GM12878 (cell line): ENCODE measurements at regions not wholly inside any gene's neighbourhood (a gene's known extent, or its start where the extent isn't known, plus 50 kb on each side); places are given as distances from the start of the nearest gene placed in this dataset.

Experiments
- ATAC-seq: fragments of 200-7000 bp; cut with Tn5 transposase; 3 replicates; pipeline ENCODE4 v1.9.1; 2020; ENCODE audit warnings: mild to moderate bottlenecking, moderate library complexity
- BruUV-seq: library from RNA; stranded (reverse); fragments of 400-500 nt; replicated peaks from 2 replicates; lab custom pipeline; 2021; lab: Mats Ljungman, UMichigan
- CTCF ChIA-PET: fragments of 300-600 bp; sonication (Branson Sonifier 250); formaldehyde crosslinking; extraction: SDS; loops from one replicate; lab custom pipeline; 2021; ENCODE audit warnings: inconsistent platforms; lab: Yijun Ruan, JAX
- POLR2A ChIA-PET: fragments of 350-600 bp; formaldehyde crosslinking; extraction: SDS; loops from one replicate; lab custom pipeline; 2021; ENCODE audit warnings: inconsistent platforms; lab: Charles Lee
- RAD21 ChIA-PET: fragments of 300-600 bp; sonication (Branson Sonifier 250); formaldehyde crosslinking; loops from one replicate; lab custom pipeline; 2023; ENCODE audit warnings: antibody characterized with exemption; ENCODE audit not compliant: unreplicated experiment; lab: Charles Lee
- SMC1A ChIA-PET: fragments of 300-600 bp; sonication (Branson Sonifier 250); formaldehyde crosslinking; loops from one replicate; lab custom pipeline; 2023; ENCODE audit not compliant: unreplicated experiment, uncharacterized antibody; lab: Charles Lee
- DNase-seq: peaks from one replicate; pipeline ENCODE4 v3.0.0-alpha.2; 2011; ENCODE audit warnings: low read depth, low spot score
- FAIRE-seq: peaks from 3 replicates; lab custom pipeline; 2011; peaks lifted over from hg19 to GRCh38; lab: Jason Lieb, UNC
- H2AFZ ChIP-seq: 2 replicates; pipeline ENCODE4 v1.6.0; 2011; ENCODE audit warnings: low read depth, low read length, control low read depth; ENCODE audit not compliant: control insufficient read depth
- H3K27ac ChIP-seq: 2 replicates; pipeline ENCODE4 v1.5.1; 2011; ENCODE audit warnings: control low read depth; ENCODE audit not compliant: control insufficient read depth, insufficient read depth
- H3K27me3 ChIP-seq, 2 experiments: replicated peaks in 1 of 2; 2 replicates each; pipeline versions ENCODE4 v1.6.0 to v1.6.1; 2011; ENCODE audit warnings: low read length in 1 of 2; ENCODE audit not compliant: control insufficient read depth in 2 of 2, insufficient read depth in 2 of 2
- H3K36me3 ChIP-seq, 2 experiments: 2 replicates each; pipeline ENCODE4 v1.5.1; 2011; ENCODE audit warnings: low read length in 1 of 2; ENCODE audit not compliant: control insufficient read depth in 2 of 2, insufficient read depth in 2 of 2
- H3K4me1 ChIP-seq: 2 replicates; pipeline ENCODE4 v1.6.1; 2011; ENCODE audit warnings: mild to moderate bottlenecking, low read length, moderate library complexity, mixed read lengths; ENCODE audit not compliant: control insufficient read depth, insufficient read depth
- H3K4me2 ChIP-seq: 2 replicates; pipeline ENCODE4 v1.6.0; 2011; ENCODE audit warnings: control low read depth; ENCODE audit not compliant: control insufficient read depth, insufficient read depth
- H3K4me3 ChIP-seq: fragments of 200-600 bp; sonication (generic); 2 replicates; pipeline ENCODE4 v1.5.1; 2016
- H3K79me2 ChIP-seq: 2 replicates; pipeline ENCODE4 v1.6.0; 2011; ENCODE audit warnings: low read length; ENCODE audit not compliant: control insufficient read depth, insufficient read depth
- H3K9ac ChIP-seq: 2 replicates; pipeline ENCODE4 v1.8.0; 2011; ENCODE audit warnings: low read length, control low read depth, mixed read lengths; ENCODE audit not compliant: control insufficient read depth, insufficient read depth
- H3K9me3 ChIP-seq: replicated peaks from 3 replicates; pipeline ENCODE4 v1.5.1; 2011; ENCODE audit warnings: mild to moderate bottlenecking, low read length; ENCODE audit not compliant: control insufficient read depth, insufficient read depth
- H4K20me1 ChIP-seq: 2 replicates; pipeline ENCODE4 v1.6.0; 2011; ENCODE audit not compliant: control insufficient read depth, insufficient read depth
- ATF7 ChIP-seq: fragments of 450-650 bp; IDR thresholded peaks from 2 replicates; pipeline ENCODE4 v1.6.1; 2016; ENCODE audit warnings: low read depth, mild to moderate bottlenecking
- IKZF1 ChIP-seq: fragments of 450-650 bp; conservative IDR thresholded peaks from 2 replicates; pipeline ENCODE4 v1.6.1; 2017; ENCODE audit warnings: antibody characterized with exemption, mild to moderate bottlenecking
- POLR2AphosphoS2 ChIP-seq: IDR thresholded peaks from 2 replicates; pipeline ENCODE4 v1.6.1; 2011; ENCODE audit warnings: low read depth, mild to moderate bottlenecking, low read length, improper control_type of control experiment, moderate library complexity
- TBL1XR1 ChIP-seq: IDR thresholded peaks from 2 replicates; pipeline ENCODE4 v1.6.1; 2012; ENCODE audit warnings: low read depth, low read length, improper control_type of control experiment
- ZBED1 ChIP-seq: IDR thresholded peaks from 2 replicates; pipeline ENCODE4 v1.6.1; 2016; ENCODE audit warnings: borderline replicate concordance
- WGBS: methylation state at CpG from one replicate; pipeline ENCODE4 v1.1.6; 2016; ENCODE audit warnings: low lambda C conversion rate; ENCODE audit not compliant: insufficient replicate concordance, insufficient coverage; ENCODE audit errors: missing lambda C conversion rate; 5-methylcytosine and 5-hydroxymethylcytosine counted together
- in situ Hi-C: fragments of 300-500 bp; cut with MboI; formaldehyde crosslinking; loops from 9 replicates; pipeline ENCODE4 v1.14.3; 2018; ENCODE audit warnings: mixed read lengths
- intact Hi-C: fragments of 100-400 bp; cut with micrococcal nuclease; formaldehyde crosslinking; loops from one replicate; pipeline ENCODE4 v1.14.2; 2022; ENCODE audit not compliant: unreplicated experiment

GRCh38 chr13:34758628-34759027 is 183.4 kb upstream of the NBEA start:
- intact Hi-C loops = no loop called here
- no TSS peak for BruUV-seq
- 2% methylated on average over 2 of the region's 2 CpGs for WGBS

GRCh38 chr13:34762312-34762711 is 179.8 kb upstream of the NBEA start:
- no peaks in the 10 kb centered on the region for H3K4me1 ChIP-seq
- CTCF ChIA-PET = no interaction called here
- H3K36me3 ChIP-seq = no peaks in the 10 kb centered on the region
- no peaks in the 10 kb centered on the region for H3K27me3 ChIP-seq
- no peak overlapping the region for H2AFZ ChIP-seq
- no TSS peak for BruUV-seq
- 41% methylated on average over 2 of the region's 2 CpGs for WGBS
- DNase-seq (no peak), FAIRE-seq (no peak), ATAC-seq (no peak)
- no peaks in the 10 kb centered on the region for H3K79me2 ChIP-seq
- H3K4me2 ChIP-seq = no peak overlapping the region
- SMC1A ChIA-PET = no interaction called here
- no peaks in the 10 kb centered on the region for H4K20me1 ChIP-seq
- POLR2A ChIA-PET = no interaction called here
- H3K27ac ChIP-seq = no peak overlapping the region
- H3K9me3 ChIP-seq = no peaks in the 10 kb centered on the region
- intact Hi-C loops (no loop called here), in situ Hi-C loops (no loop called here)
- no peak overlapping the region for H3K9ac ChIP-seq
- no peak for TF ChIP-seq POLR2AphosphoS2
- TF ChIP-seq IKZF1 = no peak
- RAD21 ChIA-PET = no interaction called here
- H3K4me3 ChIP-seq = no peak overlapping the region

More at GRCh38 chr13:34758628-34759027, 183.4 kb upstream of the NBEA start:
- in situ Hi-C loops = no loop called here
- H2AFZ ChIP-seq = no peak overlapping the region
- TF ChIP-seq ZBED1 (no peak), ATF7 (no peak), TBL1XR1 (no peak)
- TF ChIP-seq, all 136 proteins: peak for 0
- Histone ChIP-seq H3K9me3 (no peaks in the 10 kb centered on the region), H3K27me3 (no peaks in the 10 kb centered on the region), H3K4me2 (no peak overlapping the region), H3K27ac (no peak overlapping the region), H3K9ac (no peak overlapping the region), H3K4me1 (no peaks in the 10 kb centered on the region), H4K20me1 (no peaks in the 10 kb centered on the region), H3K4me3 (no peak overlapping the region), H3K79me2 (no peaks in the 10 kb centered on the region), H3K36me3 (no peaks in the 10 kb centered on the region)
- ChIA-PET SMC1A (no interaction called here), RAD21 (no interaction called here), CTCF (no interaction called here), POLR2A (no interaction called here)
- DNase-seq (no peak), FAIRE-seq (no peak), ATAC-seq (no peak)
